ENCODE measurements at regions not wholly inside any gene's neighbourhood (a gene's known extent, or its start where the extent isn't known, plus 50 kb on each side); places are given as distances from the start of the nearest gene placed in this dataset.

DNA sequence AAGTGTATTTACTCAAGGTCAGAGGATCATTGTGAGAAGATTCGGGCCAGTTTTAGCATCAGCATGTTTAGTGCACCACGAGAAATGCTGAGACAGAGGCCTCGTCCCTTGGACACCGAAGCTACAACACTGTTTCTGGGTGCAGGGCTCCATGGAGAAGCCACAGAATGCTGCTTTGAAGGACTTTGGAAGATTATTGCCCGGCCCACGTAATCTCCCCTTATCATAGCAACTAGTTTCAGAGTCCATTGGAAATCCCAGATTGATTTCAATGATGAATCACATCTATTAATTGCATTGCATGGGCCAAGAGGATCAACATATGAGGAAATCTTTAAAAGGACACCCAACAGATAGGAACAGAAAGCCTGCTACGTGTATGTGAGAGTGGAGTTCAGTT is 156.0 kb downstream of the MAF start:
- H3K4me1 ChIP-seq (replicated peaks in 1 of 2; ENCODE audit: control insufficient read depth in 2 of 2, insufficient read depth in 2 of 2, low read length in 2 of 2), result no peaks in the 10 kb centered on the region
- TF ChIP-seq ELF4 (CRISPR knock-in tag; IDR thresholded peaks at IDR 0.05) (no peak), CBX3 (IDR thresholded peaks at IDR 0.05; ENCODE audit: borderline replicate concordance in 1 of 2, low read length in 2 of 2) (no peak), NR2C1 (IDR thresholded peaks at IDR 0.05) (no peak), NR2C1 (tag; IDR thresholded peaks at IDR 0.05) (no peak), COPS2 (conservative IDR thresholded peaks at IDR 0.05) (no peak), ARNT (IDR thresholded peaks at IDR 0.05) (no peak), ZNF143 (CRISPR knock-in tag; IDR thresholded peaks at IDR 0.05) (no peak), ZNF76 (CRISPR knock-in tag; IDR thresholded peaks at IDR 0.05; ENCODE audit: borderline replicate concordance) (no peak), ZFX (CRISPR knock-in tag; IDR thresholded peaks at IDR 0.05) (no peak), HNRNPL (IDR thresholded peaks at IDR 0.05; ENCODE audit: low read depth, low read length) (no peak), HDAC6 (IDR thresholded peaks at IDR 0.05; ENCODE audit: low read depth, low read length) (no peak), LCOR (CRISPR knock-in tag; IDR thresholded peaks at IDR 0.05) (no peak), GABPB1 (CRISPR knock-in tag; IDR thresholded peaks at IDR 0.05) (no peak), NR2C2 (CRISPR knock-in tag; IDR thresholded peaks at IDR 0.05) (no peak), NR2C2 (tag; IDR thresholded peaks at IDR 0.05) (no peak), CREB1 (IDR thresholded peaks at IDR 0.05) (no peak), CREB1 (CRISPR knock-in tag; IDR thresholded peaks at IDR 0.05) (no peak), EZH2 (IDR thresholded peaks at IDR 0.05; ENCODE audit: borderline replicate concordance, low read depth, low read length) (no peak), DPF2 (IDR thresholded peaks at IDR 0.05) (no peak), HNRNPK (IDR thresholded peaks at IDR 0.05; ENCODE audit: low read depth, low read length, poor library complexity, severe bottlenecking) (no peak), HDAC3 (IDR thresholded peaks at IDR 0.05; ENCODE audit: borderline replicate concordance, partially characterized antibody) (no peak)
- TF ChIP-seq, protein P1, sequence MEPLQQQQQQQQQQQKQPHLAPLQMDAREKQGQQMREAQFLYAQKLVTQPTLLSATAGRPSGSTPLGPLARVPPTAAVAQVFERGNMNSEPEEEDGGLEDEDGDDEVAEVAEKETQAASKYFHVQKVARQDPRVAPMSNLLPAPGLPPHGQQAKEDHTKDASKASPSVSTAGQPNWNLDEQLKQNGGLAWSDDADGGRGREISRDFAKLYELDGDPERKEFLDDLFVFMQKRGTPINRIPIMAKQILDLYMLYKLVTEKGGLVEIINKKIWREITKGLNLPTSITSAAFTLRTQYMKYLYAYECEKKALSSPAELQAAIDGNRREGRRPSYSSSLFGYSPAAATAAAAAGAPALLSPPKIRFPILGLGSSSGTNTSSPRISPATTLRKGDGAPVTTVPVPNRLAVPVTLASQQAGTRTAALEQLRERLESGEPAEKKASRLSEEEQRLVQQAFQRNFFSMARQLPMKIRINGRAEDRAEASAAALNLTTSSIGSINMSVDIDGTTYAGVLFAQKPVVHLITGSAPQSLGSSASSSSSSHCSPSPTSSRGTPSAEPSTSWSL (CRISPR knock-in tag; IDR thresholded peaks at IDR 0.05; ENCODE audit: borderline replicate concordance), result no peak
- POLR2A ChIA-PET, result interaction anchor here (0.6 kb wide), 1 partner anchor 29 kb away, joined by 3 read pairs; no protein-coding TSS in a partner anchor
- FAIRE-seq (no peak), DNase-seq (ENCODE audit: extremely low read depth in 1 of 4, low spot score in 3 of 4) (no peak), ATAC-seq (no peak)
- H3K27me3 ChIP-seq (ENCODE audit: control insufficient read depth in 2 of 2, insufficient read depth in 2 of 2, low read length in 2 of 2), result peaks cover 9 to 22% of the 10 kb centered on the region in 2 experiments
- H3K27ac ChIP-seq (ENCODE audit: extremely low read depth, low read depth, low read length), result no peak overlapping the region
- H3K9me3 ChIP-seq (replicated peaks; ENCODE audit: control insufficient read depth, insufficient read depth, low read depth, low read length), result no peaks in the 10 kb centered on the region
- no peak overlapping the region for H3K9ac ChIP-seq (ENCODE audit: insufficient read depth in 1 of 2, low read depth in 2 of 2, low read length in 2 of 2)
- no TSS peak for BruUV-seq (replicated peaks)
- intact Hi-C loops (cut with micrococcal nuclease) (no loop called here), in situ Hi-C loops (cut with MboI) (no loop called here)
- no peaks in the 10 kb centered on the region for H3K9me1 ChIP-seq (ENCODE audit: control insufficient read depth, insufficient read depth, low read length)
- H4K20me1 ChIP-seq (replicated peaks; ENCODE audit: control insufficient read depth, insufficient read depth, low read length), result no peaks in the 10 kb centered on the region
- CTCF ChIA-PET (ENCODE audit: low intra/inter-chr PET ratio), result no interaction called here
- no peak overlapping the region for H3K4me3 ChIP-seq
- no peak overlapping the region for H3K4me2 ChIP-seq (ENCODE audit: insufficient read depth, low read length)
- H2AFZ ChIP-seq (ENCODE audit: low read depth, low read length), result no peak overlapping the region
- under 1% methylated on average over 7 of the region's 7 CpGs for WGBS (ENCODE audit: insufficient coverage, low coverage, missing lambda C conversion rate)
- H3K36me3 ChIP-seq (ENCODE audit: control insufficient read depth, insufficient read depth, low read length), result no peaks in the 10 kb centered on the region
- no peaks in the 10 kb centered on the region for H3K79me2 ChIP-seq (ENCODE audit: control insufficient read depth, insufficient read depth, low read length)
